K562 (cell line): ENCODE measurements at regions not wholly inside any gene's neighbourhood (a gene's known extent, or its start where the extent isn't known, plus 50 kb on each side); places are given as distances from the start of the nearest gene placed in this dataset.
A peak's percentile ranks its signal among the peaks of the same experiment; 100 is the strongest.

Experiments used
- CREB5 ChIP-seq: fragments of 250-450 bp; sonication (Bioruptor Pico); IDR thresholded peaks from 2 replicates; pipeline ENCODE4 v1.5.0; 2020; ENCODE audit warnings: mild to moderate bottlenecking
- EHMT2 ChIP-seq: fragments of 450-650 bp; IDR thresholded peaks from 2 replicates; pipeline ENCODE4 v1.6.1; 2018; ENCODE audit warnings: antibody characterized with exemption
- ELF1 ChIP-seq: fragments of 200-800 bp; sonication (Bioruptor generic); IDR thresholded peaks from 2 replicates; pipeline ENCODE4 v1.6.1; 2016; ENCODE audit warnings: missing genetic modification characterization, missing compliant biosample characterization
- EZH2 ChIP-seq: IDR thresholded peaks from 2 replicates; pipeline ENCODE4 v1.6.1; 2012; ENCODE audit warnings: low read depth, mild to moderate bottlenecking, inconsistent platforms, low read length, borderline replicate concordance
- HMG20A ChIP-seq: fragments of 450-650 bp; formaldehyde crosslinking; conservative IDR thresholded peaks from 2 replicates; pipeline ENCODE4 v1.4.0; 2020; ENCODE audit warnings: mild to moderate bottlenecking, mixed read lengths
- HMG20B ChIP-seq: fragments of 250-450 bp; sonication (Bioruptor Pico); IDR thresholded peaks from 2 replicates; pipeline ENCODE4 v1.5.0; 2021; ENCODE audit warnings: mild to moderate bottlenecking
- HNRNPK ChIP-seq: fragments of 200-400 bp; formaldehyde crosslinking; IDR thresholded peaks from one replicate; pipeline ENCODE4 v1.6.1; 2018; ENCODE audit warnings: mild to moderate bottlenecking, low read depth, low read length; ENCODE audit not compliant: poor library complexity, severe bottlenecking
- MYBL2 ChIP-seq, 2 experiments: fragments of 450-650 bp in 1 of 2; sonication (generic) in 1 of 2; formaldehyde crosslinking in 1 of 2; IDR thresholded peaks; 2 replicates each; pipeline versions ENCODE4 v1.6.1 to v1.8.1; 2017 to 2022; ENCODE audit warnings: borderline replicate concordance in 1 of 2, inconsistent platforms in 1 of 2, low read depth in 1 of 2, mild to moderate bottlenecking in 1 of 2, missing genetic modification reagents in 1 of 2, moderate library complexity in 1 of 2
- MYNN ChIP-seq, 2 experiments: sonication (generic); formaldehyde crosslinking in 1 of 2; IDR thresholded peaks; 2 replicates each; pipeline versions ENCODE4 v1.5.0 to v1.6.1; 2016 to 2020; ENCODE audit warnings: antibody characterized with exemption in 1 of 2, missing genetic modification reagents in 1 of 2
- PHTF2 ChIP-seq: fragments of 250-450 bp; sonication (Bioruptor Pico); IDR thresholded peaks from 2 replicates; pipeline ENCODE4 v1.5.0; 2021; ENCODE audit warnings: mild to moderate bottlenecking
- POLR2A ChIP-seq: fragments of 450-650 bp; conservative IDR thresholded peaks from 2 replicates; pipeline ENCODE4 v1.6.1; 2016
- PTBP1 ChIP-seq: fragments of 200-400 bp; formaldehyde crosslinking; IDR thresholded peaks from 2 replicates; pipeline ENCODE4 v1.6.1; 2017; ENCODE audit warnings: low read depth, low read length
- RBM25 ChIP-seq: fragments of 200-400 bp; formaldehyde crosslinking; IDR thresholded peaks from 2 replicates; pipeline ENCODE4 v1.6.1; 2018; ENCODE audit warnings: low read length, low read depth, moderate library complexity; ENCODE audit not compliant: severe bottlenecking
- SOX6 ChIP-seq: fragments of 450-650 bp; IDR thresholded peaks from 2 replicates; pipeline ENCODE4 v1.6.1; 2014; ENCODE audit warnings: mild to moderate bottlenecking
- SREBF2 ChIP-seq: sonication (generic); formaldehyde crosslinking; IDR thresholded peaks from 2 replicates; pipeline ENCODE4 v1.4.0; 2020; ENCODE audit warnings: mild to moderate bottlenecking, missing genetic modification reagents
- ZFP30 ChIP-seq: fragments of 250-450 bp; sonication (Bioruptor Pico); IDR thresholded peaks from 2 replicates; pipeline ENCODE4 v1.8.0; 2022; ENCODE audit warnings: moderate library complexity, mild to moderate bottlenecking, inconsistent platforms, borderline replicate concordance
- ZKSCAN1 ChIP-seq: fragments of 150-350 bp; IDR thresholded peaks from 2 replicates; pipeline ENCODE4 v1.6.1; 2016; ENCODE audit warnings: low read depth, low read length
- ZNF444 ChIP-seq: fragments of 250-450 bp; sonication (Bioruptor Pico); IDR thresholded peaks from 2 replicates; pipeline ENCODE4 v1.4.0; 2020; ENCODE audit warnings: mild to moderate bottlenecking, moderate library complexity
- ZNF592 ChIP-seq: fragments of 450-650 bp; IDR thresholded peaks from 2 replicates; pipeline ENCODE4 v1.6.1; 2017; ENCODE audit warnings: antibody characterized with exemption, mild to moderate bottlenecking
- TF ChIP-seq, protein P1 (sequence below): fragments of 250-450 bp; sonication (Bioruptor Pico); IDR thresholded peaks from 2 replicates; pipeline ENCODE4 v1.8.0; 2021; ENCODE audit warnings: borderline replicate concordance, mild to moderate bottlenecking, moderate library complexity; ENCODE audit not compliant: poor library complexity, severe bottlenecking

DNA sequence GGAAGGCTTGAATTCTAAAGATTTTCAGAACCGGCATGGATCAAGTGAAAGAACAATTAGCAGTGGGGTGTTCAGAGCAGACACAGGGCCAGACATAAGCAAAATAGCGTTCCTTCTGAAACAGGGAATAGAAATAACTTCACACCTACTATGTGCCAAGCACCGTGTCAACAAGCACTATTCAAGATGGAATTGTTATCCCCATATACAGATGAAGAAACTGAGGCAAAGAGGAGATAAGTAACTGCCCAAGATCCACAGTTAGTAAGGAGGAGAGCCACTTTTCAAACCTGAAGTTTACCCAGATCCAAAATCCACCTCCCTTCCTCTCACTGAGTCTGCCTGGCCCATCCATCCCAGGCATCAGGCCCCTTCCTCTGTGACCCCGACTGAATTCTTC is 73.6 kb upstream of the PIK3CG start (continued):
- TF ChIP-seq ELF1 (tag): no peak
- no peak for TF ChIP-seq SREBF2 (CRISPR knock-in tag)
- no peak for TF ChIP-seq PHTF2
- no peak for TF ChIP-seq CREB5 (CRISPR knock-in tag)
- TF ChIP-seq ZKSCAN1: peak; percentile 90
- TF ChIP-seq, protein P1, sequence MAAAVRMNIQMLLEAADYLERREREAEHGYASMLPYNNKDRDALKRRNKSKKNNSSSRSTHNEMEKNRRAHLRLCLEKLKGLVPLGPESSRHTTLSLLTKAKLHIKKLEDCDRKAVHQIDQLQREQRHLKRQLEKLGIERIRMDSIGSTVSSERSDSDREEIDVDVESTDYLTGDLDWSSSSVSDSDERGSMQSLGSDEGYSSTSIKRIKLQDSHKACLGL (CRISPR knock-in tag): no peak
- no peak for TF ChIP-seq HNRNPK
- TF ChIP-seq ZFP30: no peak
- TF ChIP-seq SOX6: no peak
- no peak for TF ChIP-seq HMG20A (CRISPR knock-in tag)
- TF ChIP-seq ZNF592: no peak
- no peak for TF ChIP-seq ZNF444
- TF ChIP-seq MYBL2 (IDR thresholded peaks at IDR 0.05; ENCODE audit: low read depth): no peak
- TF ChIP-seq MYBL2 (CRISPR knock-in tag; IDR thresholded peaks at IDR 0.05; ENCODE audit: borderline replicate concordance): no peak
- TF ChIP-seq PTBP1: no peak
- TF ChIP-seq EZH2: no peak
- TF ChIP-seq MYNN (IDR thresholded peaks at IDR 0.05): no peak
- TF ChIP-seq MYNN (CRISPR knock-in tag; IDR thresholded peaks at IDR 0.05): no peak
- TF ChIP-seq HMG20B: no peak
- TF ChIP-seq POLR2A: no peak
- peak; percentile 70 for TF ChIP-seq RBM25
- no peak for TF ChIP-seq EHMT2
